ENCODE measurements at regions not wholly inside any gene's neighbourhood (a gene's known extent, or its start where the extent isn't known, plus 50 kb on each side); places are given as distances from the start of the nearest gene placed in this dataset.
"Not testable (repeated sequence)": the region's sequence is repeated elsewhere in the genome, so short reads cannot be mapped to it uniquely, and the experiment has no call there.

- H3K36me3 ChIP-seq (ENCODE audit: insufficient read depth, low read length) = peaks cover 42% of the 10 kb centered on the region
Measured at GRCh38 chr7:149553991-149554390, 56.4 kb upstream of the ZNF746 start.

DNA sequence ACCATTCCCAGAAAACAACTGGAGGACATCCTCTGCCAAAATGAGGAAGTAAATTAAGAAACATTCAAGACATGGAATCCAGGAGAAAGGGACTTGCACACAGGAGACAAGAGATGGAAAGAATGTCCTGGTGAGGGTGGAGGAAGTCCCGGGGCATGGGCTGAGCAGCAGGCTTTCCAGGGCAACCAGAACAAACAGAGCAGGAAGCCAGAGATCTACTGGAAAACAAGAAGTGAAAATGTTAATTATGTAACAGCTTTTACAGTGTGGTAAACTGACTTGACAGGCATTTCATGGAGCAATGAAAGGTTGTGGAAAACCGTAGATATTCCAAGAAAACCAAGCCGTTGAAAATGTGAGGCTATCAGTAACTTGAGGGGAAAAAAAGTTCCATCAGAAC is 55.2 kb upstream of the ZNF746 start:
- TF ChIP-seq CTCF (IDR thresholded peaks at IDR 0.05; ENCODE audit: low read length) (no peak), EZH2 (IDR thresholded peaks at IDR 0.05; ENCODE audit: borderline replicate concordance, low read length) (no peak)
- Histone ChIP-seq H3K4me3 (ENCODE audit: low read depth, low read length, poor library complexity, severe bottlenecking) (no peak overlapping the region), H3K4me2 (ENCODE audit: low read length) (no peak overlapping the region), H2AFZ (ENCODE audit: low read length) (no peak overlapping the region), H3K9me2 (ENCODE audit: low read depth, low read length) (no peaks in the 10 kb centered on the region), H3K27me3 (ENCODE audit: insufficient read depth, low read length) (no peaks in the 10 kb centered on the region), H3K27ac (ENCODE audit: low read depth, low read length, poor library complexity, severe bottlenecking) (no peak overlapping the region), H4K20me1 (ENCODE audit: insufficient read depth, low read length) (no peaks in the 10 kb centered on the region), H3K9me3 (ENCODE audit: low read length) (no peaks in the 10 kb centered on the region), H3K4me1 (ENCODE audit: insufficient read depth, low read length, severe bottlenecking) (no peaks in the 10 kb centered on the region), H3F3A (ENCODE audit: insufficient read depth, low read length) (no peaks in the 10 kb centered on the region), H3K9ac (ENCODE audit: low read length) (no peak overlapping the region), H3K79me2 (ENCODE audit: insufficient read depth, low read length) (no peaks in the 10 kb centered on the region), H3K36me3 (ENCODE audit: insufficient read depth, low read length) (peaks cover 47% of the 10 kb centered on the region)

More at GRCh38 chr7:149553991-149554390, 56.4 kb upstream of the ZNF746 start:
- H3K4me1 ChIP-seq (ENCODE audit: insufficient read depth, low read length, severe bottlenecking); H4K20me1 ChIP-seq (ENCODE audit: insufficient read depth, low read length); H3K4me2 ChIP-seq (ENCODE audit: low read length); H3F3A ChIP-seq (ENCODE audit: insufficient read depth, low read length); H3K79me2 ChIP-seq (ENCODE audit: insufficient read depth, low read length); H3K27me3 ChIP-seq (ENCODE audit: insufficient read depth, low read length); H3K9me2 ChIP-seq (ENCODE audit: low read depth, low read length); H3K27ac ChIP-seq (ENCODE audit: low read depth, low read length, poor library complexity, severe bottlenecking); H2AFZ ChIP-seq (ENCODE audit: low read length); H3K9me3 ChIP-seq (ENCODE audit: low read length); H3K9ac ChIP-seq (ENCODE audit: low read length); H3K4me3 ChIP-seq (ENCODE audit: low read depth, low read length, poor library complexity, severe bottlenecking): not testable (repeated sequence)
